HG03469 (cell line): ENCODE measurements at regions not wholly inside any gene's neighbourhood (a gene's known extent, or its start where the extent isn't known, plus 50 kb on each side); places are given as distances from the start of the nearest gene placed in this dataset.
"Not testable (repeated sequence)": the region's sequence is repeated elsewhere in the genome, so short reads cannot be mapped to it uniquely, and the experiment has no call there.

Experiments
- ATAC-seq: cut with Tn5 transposase; IDR thresholded peaks from one replicate; pipeline ENCODE4 v1.9.1; 2021; ENCODE audit warnings: mild to moderate bottlenecking, moderate library complexity, moderate number of reproducible peaks; ENCODE audit not compliant: unreplicated experiment

GRCh38 chr1:163471779-163472650, 150.3 kb downstream of the NUF2 start:
- ATAC-seq: no peak

DNA sequence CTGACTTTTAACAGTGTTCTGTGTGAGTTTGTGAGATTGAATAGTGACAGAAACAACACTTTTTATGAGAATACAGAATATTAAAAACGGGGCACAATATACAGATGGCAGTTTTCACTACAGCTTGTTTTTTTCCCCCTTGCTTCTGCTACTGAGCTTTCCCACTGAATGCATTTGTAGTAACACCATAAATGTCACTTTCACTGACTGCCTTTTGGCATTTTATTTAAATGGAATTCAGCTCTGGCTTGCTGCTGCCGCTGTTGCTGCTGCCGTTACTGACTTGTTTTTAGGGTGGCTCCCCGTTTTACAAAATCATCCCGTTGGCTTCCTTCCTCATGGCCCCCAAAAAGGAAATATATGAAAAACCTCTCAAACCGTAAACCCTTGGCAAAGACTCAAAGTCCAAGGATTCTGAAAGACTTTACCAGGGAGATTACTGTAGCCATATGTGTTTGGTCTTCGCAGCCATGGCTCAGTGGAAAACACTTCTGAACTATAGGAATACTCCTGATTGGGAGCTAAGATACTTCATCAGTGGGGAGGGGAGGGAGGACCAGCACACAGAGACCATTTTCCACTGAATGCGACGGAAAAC, 151.0 kb downstream of the NUF2 start:
- ATAC-seq: no peak

- no peak for ATAC-seq
Measured at GRCh38 chr1:163477276-163477830, 155.6 kb downstream of the NUF2 start.

DNA sequence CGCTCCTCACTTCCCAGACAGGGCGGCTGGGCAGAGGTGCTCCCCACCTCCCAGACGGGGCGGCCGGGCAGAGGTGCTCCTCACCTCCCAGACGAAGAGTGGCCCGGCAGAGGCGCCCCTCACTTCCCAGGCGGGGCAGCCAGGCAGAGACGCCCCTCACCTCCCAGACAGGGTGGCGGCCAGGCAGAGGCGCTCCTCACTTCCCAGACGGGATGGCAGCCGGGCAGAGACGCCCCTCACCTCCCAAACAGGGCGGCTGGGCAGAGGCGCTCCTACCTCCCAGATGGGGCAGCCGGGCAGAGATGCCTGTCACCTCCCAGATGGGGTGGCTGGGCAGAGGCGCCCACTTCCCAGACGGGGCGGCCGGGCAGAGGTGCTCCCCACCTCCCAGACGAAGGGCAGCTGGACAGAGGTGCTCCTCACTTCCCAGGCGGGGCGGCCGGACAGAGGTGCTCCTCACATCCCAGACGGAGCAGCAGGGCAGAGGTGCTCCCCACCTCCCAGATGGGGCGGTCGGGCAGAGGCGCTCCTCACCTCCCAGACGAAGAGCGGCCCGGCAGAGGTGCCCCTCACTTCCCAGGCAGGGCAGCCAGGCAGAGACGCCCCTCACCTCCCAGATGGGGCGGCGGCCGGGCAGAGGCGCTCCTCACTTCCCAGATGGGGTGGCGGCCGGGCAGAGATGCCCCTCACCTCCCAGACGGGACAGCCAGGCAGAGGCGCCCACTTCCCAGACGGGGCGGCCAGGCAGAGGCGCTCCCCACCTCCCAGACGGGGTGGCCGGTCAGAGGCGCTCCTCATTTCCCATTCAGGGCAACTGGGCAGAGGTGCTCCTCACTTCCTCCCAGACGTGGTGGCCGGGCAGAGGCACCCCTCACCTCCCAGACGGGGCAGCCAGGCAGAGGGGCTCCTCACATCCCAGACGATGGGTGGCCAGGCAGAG, 176.9 kb downstream of the NUF2 start:
- ATAC-seq: not testable (repeated sequence)

GRCh38 chr1:163504331-163504978, 182.7 kb downstream of the NUF2 start:
- no peak for ATAC-seq

GRCh38 chr1:163509114-163509513, 187.4 kb downstream of the NUF2 start:
- ATAC-seq: no peak

- ATAC-seq: no peak
Measured at GRCh38 chr1:163512349-163512989, 190.7 kb downstream of the NUF2 start.

GRCh38 chr1:163523375-163524029, 201.7 kb downstream of the NUF2 start:
- ATAC-seq: no peak

DNA sequence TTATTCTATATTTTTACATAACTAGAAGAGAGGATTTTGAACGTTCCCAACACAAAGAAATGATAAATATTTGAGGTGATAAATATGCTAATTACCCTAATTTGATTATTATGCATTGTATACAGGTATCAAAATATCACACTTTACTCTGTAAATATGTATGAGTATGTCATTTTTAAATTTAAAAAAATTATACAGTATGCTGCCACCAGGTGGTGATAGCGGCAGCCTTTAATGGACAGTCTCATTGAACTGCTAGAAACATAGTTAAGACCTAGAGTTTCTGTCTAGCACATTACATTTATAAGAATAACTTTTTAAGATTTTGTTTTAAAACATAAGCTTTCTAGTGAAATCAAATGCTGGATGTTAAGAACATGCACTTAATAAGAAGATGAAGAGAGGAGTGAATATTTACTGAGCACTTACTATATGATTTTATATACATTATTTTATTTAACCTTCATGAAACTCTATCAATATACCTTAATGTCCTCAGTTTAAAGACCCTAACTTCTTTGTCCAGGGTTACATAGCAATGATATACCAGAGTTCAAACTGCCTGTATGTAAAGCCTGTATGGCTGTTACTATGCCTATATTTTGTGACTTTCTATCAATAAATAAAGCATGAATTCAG, 207.1 kb downstream of the NUF2 start:
- ATAC-seq: peak; percentile 88

GRCh38 chr1:163531345-163531744, 209.6 kb downstream of the NUF2 start:
- no peak for ATAC-seq

DNA sequence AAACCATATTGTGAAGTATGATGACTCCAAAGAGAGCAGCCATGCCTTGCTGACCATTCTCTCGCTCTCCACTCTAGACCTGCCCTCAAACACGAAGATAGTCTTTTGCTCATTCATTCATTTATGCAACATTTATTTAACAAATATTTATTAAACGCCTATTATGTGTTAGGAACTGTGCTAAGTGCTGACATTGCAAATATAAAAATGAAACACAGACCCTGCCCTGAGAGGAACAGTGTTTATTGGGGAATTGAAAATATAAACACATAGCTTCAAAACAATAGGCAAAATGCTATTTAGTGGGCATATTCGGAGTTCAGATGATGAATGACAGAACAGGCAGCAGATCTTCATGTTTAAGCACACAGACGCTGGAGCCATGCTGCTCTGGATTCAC, 213.6 kb downstream of the NUF2 start:
- no peak for ATAC-seq

GRCh38 chr1:163535807-163536206, 214.1 kb downstream of the NUF2 start:
- no peak for ATAC-seq

GRCh38 chr1:163537809-163538208, 216.1 kb downstream of the NUF2 start:
- ATAC-seq: no peak

GRCh38 chr1:163538667-163539066, 216.9 kb downstream of the NUF2 start:
- ATAC-seq: no peak

- no peak for ATAC-seq
Measured at GRCh38 chr1:163540727-163541126, 219.0 kb downstream of the NUF2 start.

GRCh38 chr1:163544441-163544840, 222.7 kb downstream of the NUF2 start:
- ATAC-seq: no peak

- ATAC-seq: no peak
Measured at GRCh38 chr1:163558162-163558561, 236.4 kb downstream of the NUF2 start.

DNA sequence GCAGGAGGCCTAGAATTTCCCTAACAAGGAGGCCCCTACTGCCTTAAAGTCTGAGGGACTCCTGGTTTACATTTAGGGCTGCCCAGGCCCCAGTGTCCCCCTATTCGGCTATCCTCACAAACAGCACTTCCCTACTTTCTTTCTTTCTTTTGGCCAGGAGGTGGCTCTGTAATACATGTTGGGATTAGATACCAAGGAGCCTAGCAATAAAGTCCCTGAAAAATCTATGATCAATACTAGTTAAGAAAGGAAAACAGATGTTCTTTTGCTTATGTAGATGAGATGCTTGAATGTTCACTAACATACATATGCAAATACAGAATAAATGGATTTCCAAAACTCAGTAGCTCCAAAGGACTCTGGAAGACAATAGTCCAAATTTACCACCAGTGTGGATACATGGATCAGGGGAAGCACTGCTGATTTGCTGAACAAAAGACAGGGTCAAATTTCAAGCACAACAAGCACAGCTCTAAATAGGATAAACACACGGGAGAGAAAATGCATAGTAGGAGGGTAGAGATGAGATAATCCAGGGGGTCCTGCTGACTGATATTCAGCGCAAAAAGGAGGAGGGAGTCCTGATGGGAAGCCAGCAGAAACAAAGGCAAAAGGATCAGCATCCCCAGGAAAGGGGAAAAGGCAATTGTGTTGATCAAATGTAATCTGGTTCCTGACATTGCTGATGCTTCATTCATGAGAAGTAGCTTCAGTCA, 240.0 kb downstream of the NUF2 start:
- no peak for ATAC-seq
